K562 (cell line): ENCODE measurements at regions not wholly inside any gene's neighbourhood (a gene's known extent, or its start where the extent isn't known, plus 50 kb on each side); places are given as distances from the start of the nearest gene placed in this dataset.
A peak's percentile ranks its signal among the peaks of the same experiment; 100 is the strongest.

Experiments
- ATAC-seq: fragments of 200-7000 bp; cut with Tn5 transposase; 3 replicates; pipeline ENCODE4 v1.9.1; 2020; ENCODE audit warnings: moderate library complexity
- BruUV-seq: library from RNA; stranded (reverse); fragments of 400-500 nt; replicated peaks from 2 replicates; lab custom pipeline; 2021; lab: Mats Ljungman, UMichigan
- CTCF ChIA-PET: fragments of 300-600 bp; formaldehyde crosslinking; extraction: SDS; loops from one replicate; lab custom pipeline; 2021; ENCODE audit warnings: low intra/inter-chr PET ratio; lab: Yijun Ruan, JAX
- POLR2A ChIA-PET: fragments of 300-600, 350-650 bp; sonication (Branson Sonifier 250); formaldehyde crosslinking; extraction: SDS; loops from one replicate; lab custom pipeline; 2021; ENCODE audit warnings: antibody characterized with exemption, inconsistent platforms; lab: Yijun Ruan, JAX
- DNase-seq, 4 experiments: peaks; one replicate each; pipeline versions ENCODE4 v3.0.0 to v3.0.0-alpha.2; 2011 to 2018; ENCODE audit warnings: low spot score in 3 of 4, mixed read lengths in 3 of 4; ENCODE audit errors: extremely low read depth in 1 of 4
- FAIRE-seq: peaks from 2 replicates; lab custom pipeline; 2011; peaks lifted over from hg19 to GRCh38; lab: Jason Lieb, UNC
- H2AFZ ChIP-seq: 2 replicates; pipeline ENCODE4 v1.6.0; 2011; ENCODE audit warnings: low read depth, low read length, control low read depth, inconsistent platforms
- H3K27ac ChIP-seq: fragments of 200-600 bp; 3 replicates; pipeline ENCODE4 v1.8.0; 2011; ENCODE audit warnings: low read depth, mild to moderate bottlenecking, control low read depth, inconsistent platforms, low read length, moderate library complexity, mixed read lengths; ENCODE audit errors: extremely low read depth
- H3K27me3 ChIP-seq, 2 experiments: fragments of 300-600 bp in 1 of 2; 2 replicates in 1 of 2; 3 replicates in 1 of 2; pipeline versions ENCODE4 v1.6.0 to v1.8.0; 2011; ENCODE audit warnings: inconsistent platforms in 2 of 2, low read length in 2 of 2, mild to moderate bottlenecking in 1 of 2, mixed read lengths in 1 of 2, moderate library complexity in 1 of 2; ENCODE audit not compliant: control insufficient read depth in 2 of 2, insufficient read depth in 2 of 2
- H3K36me3 ChIP-seq: fragments of 300-600 bp; 3 replicates; pipeline ENCODE4 v1.8.0; 2011; ENCODE audit warnings: mild to moderate bottlenecking, low read length, inconsistent platforms; ENCODE audit not compliant: control insufficient read depth, insufficient read depth
- H3K4me1 ChIP-seq, 2 experiments: fragments of 200-600 bp in 1 of 2; replicated peaks in 1 of 2; 2 replicates in 1 of 2; 3 replicates in 1 of 2; pipeline versions ENCODE4 v1.5.1 to v1.8.0; 2011; ENCODE audit warnings: inconsistent platforms in 2 of 2, low read length in 2 of 2, mild to moderate bottlenecking in 1 of 2, mixed read lengths in 1 of 2, moderate library complexity in 1 of 2; ENCODE audit not compliant: control insufficient read depth in 2 of 2, insufficient read depth in 2 of 2
- H3K4me2 ChIP-seq: 2 replicates; pipeline ENCODE4 v1.6.1; 2011; ENCODE audit warnings: low read length, control low read depth, inconsistent platforms, mixed read lengths; ENCODE audit not compliant: insufficient read depth
- H3K4me3 ChIP-seq: fragments of 200-600 bp; sonication (generic), shearing (Covaris generic); 2 replicates; pipeline ENCODE4 v1.5.1; 2016; ENCODE audit warnings: control low read depth, inconsistent platforms
- H3K79me2 ChIP-seq: fragments of 200-600 bp; 3 replicates; pipeline ENCODE4 v1.8.0; 2011; ENCODE audit warnings: low read length, inconsistent platforms; ENCODE audit not compliant: control insufficient read depth, insufficient read depth
- H3K9ac ChIP-seq, 2 experiments: 2 replicates each; pipeline versions ENCODE4 v1.6.0 to v1.6.1; 2011; ENCODE audit warnings: low read depth in 2 of 2, low read length in 2 of 2, control low read depth in 1 of 2, inconsistent platforms in 1 of 2, mild to moderate bottlenecking in 1 of 2, mixed read lengths in 1 of 2; ENCODE audit not compliant: insufficient read depth in 1 of 2
- H3K9me1 ChIP-seq: one replicate; pipeline ENCODE4 v1.6.0; 2011; ENCODE audit warnings: inconsistent platforms, mild to moderate bottlenecking, low read length, moderate library complexity; ENCODE audit not compliant: control insufficient read depth, insufficient read depth
- H3K9me3 ChIP-seq: replicated peaks from 2 replicates; pipeline ENCODE4 v1.5.1; 2011; ENCODE audit warnings: low read depth, low read length, inconsistent platforms; ENCODE audit not compliant: control insufficient read depth, insufficient read depth
- H4K20me1 ChIP-seq: replicated peaks from 2 replicates; pipeline ENCODE4 v1.6.1; 2011; ENCODE audit warnings: low read length, inconsistent platforms, mixed read lengths; ENCODE audit not compliant: control insufficient read depth, insufficient read depth
- BDP1 ChIP-seq: IDR thresholded peaks from 3 replicates; pipeline ENCODE4 v1.6.1; 2011; ENCODE audit not compliant: insufficient read length, insufficient read depth
- BRCA1 ChIP-seq, 2 experiments: fragments of 450-650 bp in 1 of 2; sonication (generic) in 1 of 2; formaldehyde crosslinking in 1 of 2; IDR thresholded peaks; 2 replicates each; pipeline versions ENCODE4 v1.5.0 to v1.6.1; 2017 to 2020; ENCODE audit warnings: mild to moderate bottlenecking in 1 of 2, missing genetic modification reagents in 1 of 2
- C11orf30 ChIP-seq: fragments of 450-650 bp; IDR thresholded peaks from 2 replicates; pipeline ENCODE4 v1.6.1; 2016; ENCODE audit warnings: low read depth, mild to moderate bottlenecking
- CAMTA2 ChIP-seq: fragments of 250-450 bp; sonication (Bioruptor Pico); conservative IDR thresholded peaks from 2 replicates; pipeline ENCODE4 v1.5.1; 2022
- ESRRB ChIP-seq: fragments of 250-450 bp; sonication (Bioruptor Pico); IDR thresholded peaks from 2 replicates; pipeline ENCODE4 v1.5.0; 2020; ENCODE audit warnings: mild to moderate bottlenecking, moderate library complexity, borderline replicate concordance
- GATA2 ChIP-seq: sonication (generic); formaldehyde crosslinking; IDR thresholded peaks from 2 replicates; pipeline ENCODE4 v1.4.0; 2020; ENCODE audit warnings: mild to moderate bottlenecking, missing genetic modification reagents
- MAFF ChIP-seq: IDR thresholded peaks from 2 replicates; pipeline ENCODE4 v1.6.1; 2012; ENCODE audit warnings: low read length, improper control_type of control experiment
- MAFG ChIP-seq: fragments of 450-650 bp; conservative IDR thresholded peaks from 2 replicates; pipeline ENCODE4 v1.6.1; 2016; ENCODE audit warnings: missing genetic modification characterization, missing compliant biosample characterization
- MYBL2 ChIP-seq, 2 experiments: fragments of 450-650 bp in 1 of 2; sonication (generic) in 1 of 2; formaldehyde crosslinking in 1 of 2; IDR thresholded peaks; 2 replicates each; pipeline versions ENCODE4 v1.6.1 to v1.8.1; 2017 to 2022; ENCODE audit warnings: borderline replicate concordance in 1 of 2, inconsistent platforms in 1 of 2, low read depth in 1 of 2, mild to moderate bottlenecking in 1 of 2, missing genetic modification reagents in 1 of 2, moderate library complexity in 1 of 2
- NCOA4 ChIP-seq: fragments of 450-650 bp; IDR thresholded peaks from 2 replicates; pipeline ENCODE4 v1.6.1; 2018; ENCODE audit warnings: mild to moderate bottlenecking; ENCODE audit not compliant: partially characterized antibody
- NFE2L1 ChIP-seq: fragments of 450-650 bp; IDR thresholded peaks from 2 replicates; pipeline ENCODE4 v1.6.1; 2016; ENCODE audit warnings: missing genetic modification characterization, low read depth, mild to moderate bottlenecking, missing compliant biosample characterization, moderate library complexity, borderline replicate concordance
- PHF8 ChIP-seq: fragments of 200-600 bp; sonication (generic); IDR thresholded peaks from 2 replicates; pipeline ENCODE4 v1.6.1; 2012; ENCODE audit warnings: mixed run types, mild to moderate bottlenecking, inconsistent platforms, low read length, moderate library complexity, borderline replicate concordance
- PTRF ChIP-seq: fragments of 450-650 bp; IDR thresholded peaks from 2 replicates; pipeline ENCODE4 v1.6.1; 2016; ENCODE audit warnings: mild to moderate bottlenecking, missing genetic modification characterization, missing compliant biosample characterization
- ZNF12 ChIP-seq: sonication (generic); formaldehyde crosslinking; IDR thresholded peaks from 2 replicates; pipeline ENCODE4 v1.4.0; 2020; ENCODE audit warnings: mild to moderate bottlenecking, missing genetic modification reagents
- ZNF316 ChIP-seq: fragments of 450-650 bp; IDR thresholded peaks from 2 replicates; pipeline ENCODE4 v1.6.1; 2016
- ZNF76 ChIP-seq: fragments of 250-450 bp; sonication (Bioruptor Pico); IDR thresholded peaks from 2 replicates; pipeline ENCODE4 v1.4.0; 2020; ENCODE audit warnings: mild to moderate bottlenecking, moderate library complexity, borderline replicate concordance
- ZSCAN29 ChIP-seq: fragments of 450-650 bp; IDR thresholded peaks from 2 replicates; pipeline ENCODE4 v1.6.1; 2017
- in situ Hi-C: fragments of 300-500 bp; cut with MboI; formaldehyde crosslinking; loops from 4 replicates; pipeline ENCODE4 v1.15.0; 2018; ENCODE audit warnings: inconsistent platforms, mixed read lengths
- intact Hi-C: fragments of 100-400 bp; cut with micrococcal nuclease; formaldehyde crosslinking; loops from 2 replicates; pipeline ENCODE4 v1.14.2; 2022
- TF ChIP-seq, protein P1 (sequence below): sonication (generic); formaldehyde crosslinking; IDR thresholded peaks from 2 replicates; pipeline ENCODE4 v1.8.0; 2022; ENCODE audit warnings: mild to moderate bottlenecking, missing genetic modification reagents

- TF ChIP-seq, protein P1, sequence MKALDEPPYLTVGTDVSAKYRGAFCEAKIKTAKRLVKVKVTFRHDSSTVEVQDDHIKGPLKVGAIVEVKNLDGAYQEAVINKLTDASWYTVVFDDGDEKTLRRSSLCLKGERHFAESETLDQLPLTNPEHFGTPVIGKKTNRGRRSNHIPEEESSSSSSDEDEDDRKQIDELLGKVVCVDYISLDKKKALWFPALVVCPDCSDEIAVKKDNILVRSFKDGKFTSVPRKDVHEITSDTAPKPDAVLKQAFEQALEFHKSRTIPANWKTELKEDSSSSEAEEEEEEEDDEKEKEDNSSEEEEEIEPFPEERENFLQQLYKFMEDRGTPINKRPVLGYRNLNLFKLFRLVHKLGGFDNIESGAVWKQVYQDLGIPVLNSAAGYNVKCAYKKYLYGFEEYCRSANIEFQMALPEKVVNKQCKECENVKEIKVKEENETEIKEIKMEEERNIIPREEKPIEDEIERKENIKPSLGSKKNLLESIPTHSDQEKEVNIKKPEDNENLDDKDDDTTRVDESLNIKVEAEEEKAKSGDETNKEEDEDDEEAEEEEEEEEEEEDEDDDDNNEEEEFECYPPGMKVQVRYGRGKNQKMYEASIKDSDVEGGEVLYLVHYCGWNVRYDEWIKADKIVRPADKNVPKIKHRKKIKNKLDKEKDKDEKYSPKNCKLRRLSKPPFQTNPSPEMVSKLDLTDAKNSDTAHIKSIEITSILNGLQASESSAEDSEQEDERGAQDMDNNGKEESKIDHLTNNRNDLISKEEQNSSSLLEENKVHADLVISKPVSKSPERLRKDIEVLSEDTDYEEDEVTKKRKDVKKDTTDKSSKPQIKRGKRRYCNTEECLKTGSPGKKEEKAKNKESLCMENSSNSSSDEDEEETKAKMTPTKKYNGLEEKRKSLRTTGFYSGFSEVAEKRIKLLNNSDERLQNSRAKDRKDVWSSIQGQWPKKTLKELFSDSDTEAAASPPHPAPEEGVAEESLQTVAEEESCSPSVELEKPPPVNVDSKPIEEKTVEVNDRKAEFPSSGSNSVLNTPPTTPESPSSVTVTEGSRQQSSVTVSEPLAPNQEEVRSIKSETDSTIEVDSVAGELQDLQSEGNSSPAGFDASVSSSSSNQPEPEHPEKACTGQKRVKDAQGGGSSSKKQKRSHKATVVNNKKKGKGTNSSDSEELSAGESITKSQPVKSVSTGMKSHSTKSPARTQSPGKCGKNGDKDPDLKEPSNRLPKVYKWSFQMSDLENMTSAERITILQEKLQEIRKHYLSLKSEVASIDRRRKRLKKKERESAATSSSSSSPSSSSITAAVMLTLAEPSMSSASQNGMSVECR: no peak
- no peak for TF ChIP-seq MYBL2 (IDR thresholded peaks at IDR 0.05; ENCODE audit: low read depth)
- no peak for TF ChIP-seq MYBL2 (CRISPR knock-in tag; IDR thresholded peaks at IDR 0.05; ENCODE audit: borderline replicate concordance)
- no peak for TF ChIP-seq PTRF (tag)
- no peak for TF ChIP-seq ESRRB (CRISPR knock-in tag)
- TF ChIP-seq BDP1: no peak
- no peak for TF ChIP-seq ZNF76 (CRISPR knock-in tag)
- TF ChIP-seq ZSCAN29: no peak
- no peak for TF ChIP-seq CAMTA2 (CRISPR knock-in tag)
Measured at GRCh38 chr18:30163573-30163972, 879.0 kb downstream of the DSC3 start (continued).

- no peak overlapping the region for H2AFZ ChIP-seq
- TF ChIP-seq NFE2L1 (tag): peak; percentile 42; the same call in 1 of the 2 replicates
- TF ChIP-seq ZNF12 (CRISPR knock-in tag): no peak
- no peak for TF ChIP-seq BRCA1 (IDR thresholded peaks at IDR 0.05)
- no peak for TF ChIP-seq BRCA1 (CRISPR knock-in tag; IDR thresholded peaks at IDR 0.05)
- TF ChIP-seq PHF8: no peak
- TF ChIP-seq C11orf30: peak; percentile 29; the same call in 1 of the 2 replicates
- TF ChIP-seq NCOA4: no peak
- peak; percentile 69 for TF ChIP-seq ZNF316
- TF ChIP-seq MAFG: 0 out of 2 replicates have a peak, but pooled peaks have one; percentile 37
- TF ChIP-seq MAFF: peak; percentile 16; the same call in 1 of the 2 replicates
- TF ChIP-seq GATA2 (CRISPR knock-in tag): no peak
- H3K9me3 ChIP-seq: no peaks in the 10 kb centered on the region
- H4K20me1 ChIP-seq: no peaks in the 10 kb centered on the region
- CTCF ChIA-PET: no interaction called here
- FAIRE-seq (peak; percentile 54), ATAC-seq (no peak), DNase-seq (no peak)
- in situ Hi-C loops: no loop called here
- H3K9ac ChIP-seq: no peak overlapping the region
- no peak overlapping the region for H3K4me2 ChIP-seq
- H3K4me1 ChIP-seq: no peaks in the 10 kb centered on the region
- no peaks in the 10 kb centered on the region for H3K9me1 ChIP-seq
- intact Hi-C loops: no loop called here
- BruUV-seq: no TSS peak
- POLR2A ChIA-PET: no interaction called here
- H3K4me3 ChIP-seq: no peak overlapping the region
- no peaks in the 10 kb centered on the region for H3K36me3 ChIP-seq
- H3K79me2 ChIP-seq: no peaks in the 10 kb centered on the region
- no peak overlapping the region for H3K27ac ChIP-seq
- H3K27me3 ChIP-seq: no peaks in the 10 kb centered on the region
Measured at GRCh38 chr18:30160124-30160523, 882.4 kb downstream of the DSC3 start.
